ENCODE measurements at regions not wholly inside any gene's neighbourhood (a gene's known extent, or its start where the extent isn't known, plus 50 kb on each side); places are given as distances from the start of the nearest gene placed in this dataset.

- no peak for TF ChIP-seq POLR2A (IDR thresholded peaks at IDR 0.05; ENCODE audit: low read depth, low read length)
- no peak for TF ChIP-seq TAF1 (IDR thresholded peaks at IDR 0.05; ENCODE audit: borderline replicate concordance, low read depth, low read length)
- no peak for TF ChIP-seq POLR2AphosphoS5 (IDR thresholded peaks at IDR 0.05; ENCODE audit: low read depth, low read length)
Measured at GRCh38 chr14:82837611-82838140, 1304.0 kb upstream of the SEL1L start.
